Psoas muscle (tissue), 7 donors: ENCODE measurements at regions not wholly inside any gene's neighbourhood (a gene's known extent, or its start where the extent isn't known, plus 50 kb on each side); places are given as distances from the start of the nearest gene placed in this dataset.

Experiments
- ATAC-seq, 4 donors: fragments of 200-7000 bp; cut with Tn5 transposase; one replicate each; pipeline ENCODE4 v1.9.1; 2020; ENCODE audit warnings: moderate library complexity in 3 of 4, mild to moderate bottlenecking in 2 of 4
- DNase-seq, 2 donors: peaks; one replicate each; pipeline ENCODE4 v3.0.0-alpha.2; 2020
- H3K27ac ChIP-seq: fragments of 200-600 bp; one replicate; pipeline ENCODE4 v1.8.0; 2022
- H3K27me3 ChIP-seq, 3 donors: fragments of 200-600 bp in 1 of 3; one replicate each; pipeline versions ENCODE4 v1.6.1 to v1.8.0; 2013 to 2022; ENCODE audit warnings: low read length in 2 of 3, mild to moderate bottlenecking in 2 of 3, moderate library complexity in 1 of 3; ENCODE audit not compliant: insufficient read depth in 3 of 3
- H3K36me3 ChIP-seq, 2 donors: fragments of 200-600 bp in 1 of 2; one replicate each; pipeline versions ENCODE4 v1.6.1 to v1.8.0; 2013 to 2022; ENCODE audit warnings: low read depth in 1 of 2, mild to moderate bottlenecking in 1 of 2, moderate library complexity in 1 of 2; ENCODE audit not compliant: insufficient read depth in 1 of 2
- H3K4me1 ChIP-seq: fragments of 200-600 bp; one replicate; pipeline ENCODE4 v1.8.0; 2022
- H3K4me3 ChIP-seq: fragments of 200-600 bp; one replicate; pipeline ENCODE4 v1.8.0; 2022; ENCODE audit warnings: mild to moderate bottlenecking
- H3K9me3 ChIP-seq: fragments of 200-600 bp; one replicate; pipeline ENCODE4 v1.8.0; 2022
- WGBS, 3 donors: extraction: QIAGEN DNeasy Blood & Tissue Kit; methylation state at CpG; one replicate each; pipeline versions ENCODE4 v1.1.6 to v1.1.7; 2013; 5-methylcytosine and 5-hydroxymethylcytosine counted together
- intact Hi-C, 2 donors: fragments of 100-400 bp; cut with DNase I; formaldehyde crosslinking; loops; one replicate each; pipeline versions ENCODE4 v1.11.0 to v1.14.2; 2022
- TF ChIP-seq, protein P1 (sequence below): fragments of 200-600 bp; IDR thresholded peaks from one replicate; pipeline ENCODE4 v1.8.0; 2022; ENCODE audit warnings: antibody characterized with exemption
- donor health status: healthy with polysubstance abuse.
- donor health status: DM: no; HTN: no; CAD: no; lungs with moderate emphysema.
- donor health status: Bipolar disorder and iron deficiency.
- donor health status: healthy.
- donor health status: DM: yes; HTN: yes; CAD: no.
- donor health status: DM: no; HTN: no; CAD: no.
- donor health status: DM: yes; HTN: yes; CAD: no.

DNA sequence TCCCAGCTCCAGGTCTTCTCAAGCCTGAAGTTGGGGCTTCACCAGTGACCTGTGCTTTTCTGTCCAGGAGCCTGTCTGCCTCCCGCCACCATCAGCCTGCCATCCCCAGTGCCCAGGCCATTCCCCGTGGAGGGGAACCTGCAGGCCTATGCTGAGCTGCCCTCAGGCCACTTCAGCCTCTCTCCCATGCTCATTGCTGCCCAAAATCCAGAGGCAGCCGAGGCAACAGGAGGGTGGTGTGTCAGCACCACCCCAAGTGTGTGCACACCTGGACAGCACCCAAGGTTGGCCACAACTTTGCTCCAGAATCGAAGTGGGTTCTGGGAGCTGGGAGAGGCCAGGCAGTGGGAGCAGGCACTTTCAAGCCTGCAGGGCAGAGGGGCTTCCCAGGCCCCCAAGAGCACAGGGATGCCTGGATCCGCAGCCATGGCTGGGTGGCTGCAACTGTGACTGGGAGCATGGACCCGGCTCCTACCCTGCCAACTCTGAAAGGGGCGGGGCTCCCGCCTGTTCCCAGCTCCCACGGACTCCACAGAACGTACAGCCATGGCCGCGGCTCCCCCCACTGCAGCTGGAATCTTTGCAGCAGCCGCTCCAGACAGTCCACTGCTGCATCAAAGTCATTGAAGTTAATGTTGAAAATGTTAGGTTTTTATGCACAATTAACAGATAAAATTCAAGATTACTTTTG is 1747.0 kb downstream of the OLFM4 start:
- intact Hi-C loops = no loop called here
- ATAC-seq = no peak
- peaks cover 9% of the 10 kb centered on the region for H3K9me3 ChIP-seq
- peaks cover 0 to 3% (median 0%) of the 10 kb centered on the region in 3 donors for H3K27me3 ChIP-seq
- no peak overlapping the region for H3K27ac ChIP-seq
- H3K4me1 ChIP-seq = no peaks in the 10 kb centered on the region
- H3K36me3 ChIP-seq = no peaks in the 10 kb centered on the region
- TF ChIP-seq, protein P1, sequence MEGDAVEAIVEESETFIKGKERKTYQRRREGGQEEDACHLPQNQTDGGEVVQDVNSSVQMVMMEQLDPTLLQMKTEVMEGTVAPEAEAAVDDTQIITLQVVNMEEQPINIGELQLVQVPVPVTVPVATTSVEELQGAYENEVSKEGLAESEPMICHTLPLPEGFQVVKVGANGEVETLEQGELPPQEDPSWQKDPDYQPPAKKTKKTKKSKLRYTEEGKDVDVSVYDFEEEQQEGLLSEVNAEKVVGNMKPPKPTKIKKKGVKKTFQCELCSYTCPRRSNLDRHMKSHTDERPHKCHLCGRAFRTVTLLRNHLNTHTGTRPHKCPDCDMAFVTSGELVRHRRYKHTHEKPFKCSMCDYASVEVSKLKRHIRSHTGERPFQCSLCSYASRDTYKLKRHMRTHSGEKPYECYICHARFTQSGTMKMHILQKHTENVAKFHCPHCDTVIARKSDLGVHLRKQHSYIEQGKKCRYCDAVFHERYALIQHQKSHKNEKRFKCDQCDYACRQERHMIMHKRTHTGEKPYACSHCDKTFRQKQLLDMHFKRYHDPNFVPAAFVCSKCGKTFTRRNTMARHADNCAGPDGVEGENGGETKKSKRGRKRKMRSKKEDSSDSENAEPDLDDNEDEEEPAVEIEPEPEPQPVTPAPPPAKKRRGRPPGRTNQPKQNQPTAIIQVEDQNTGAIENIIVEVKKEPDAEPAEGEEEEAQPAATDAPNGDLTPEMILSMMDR = no peak
- WGBS, 3 donors = 80 to 85% (median 81%) methylated on average over 13 of the region's 13 CpGs
- no peak overlapping the region for H3K4me3 ChIP-seq
- peak in 1 of 2 donors; percentile 28 for DNase-seq

DNA sequence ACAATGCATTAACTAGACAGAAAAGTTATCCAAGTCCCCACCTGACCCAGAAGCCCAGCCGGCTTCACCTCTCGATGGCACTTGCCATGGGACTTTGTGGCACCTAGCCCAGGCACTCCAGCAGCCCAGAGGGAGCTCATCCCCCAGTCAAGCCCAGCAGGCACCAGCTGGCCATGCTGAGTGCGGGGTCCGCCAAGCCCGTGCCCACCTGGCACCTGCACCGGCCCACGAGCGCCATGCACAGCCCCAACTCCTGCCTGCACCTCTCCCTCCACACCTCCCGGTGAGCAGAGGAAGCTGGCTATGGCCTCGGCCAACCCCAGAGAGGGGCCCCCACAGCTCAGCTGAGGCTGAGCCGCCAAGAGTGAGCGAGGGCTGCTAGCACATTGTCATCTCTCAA is 1759.1 kb downstream of the OLFM4 start:
- Histone ChIP-seq H3K4me1 (no peaks in the 10 kb centered on the region), H3K9me3 (no peaks in the 10 kb centered on the region), H3K36me3 (no peaks in the 10 kb centered on the region), H3K27ac (no peak overlapping the region), H3K4me3 (no peak overlapping the region), H3K27me3 (no peaks in the 10 kb centered on the region)
- DNase-seq (no peak), ATAC-seq (no peak)
- intact Hi-C loops = no loop called here
- 85 to 91% (median 89%) methylated on average over 12 of the region's 12 CpGs for WGBS, 3 donors
- TF ChIP-seq, protein P1 = no peak

DNA sequence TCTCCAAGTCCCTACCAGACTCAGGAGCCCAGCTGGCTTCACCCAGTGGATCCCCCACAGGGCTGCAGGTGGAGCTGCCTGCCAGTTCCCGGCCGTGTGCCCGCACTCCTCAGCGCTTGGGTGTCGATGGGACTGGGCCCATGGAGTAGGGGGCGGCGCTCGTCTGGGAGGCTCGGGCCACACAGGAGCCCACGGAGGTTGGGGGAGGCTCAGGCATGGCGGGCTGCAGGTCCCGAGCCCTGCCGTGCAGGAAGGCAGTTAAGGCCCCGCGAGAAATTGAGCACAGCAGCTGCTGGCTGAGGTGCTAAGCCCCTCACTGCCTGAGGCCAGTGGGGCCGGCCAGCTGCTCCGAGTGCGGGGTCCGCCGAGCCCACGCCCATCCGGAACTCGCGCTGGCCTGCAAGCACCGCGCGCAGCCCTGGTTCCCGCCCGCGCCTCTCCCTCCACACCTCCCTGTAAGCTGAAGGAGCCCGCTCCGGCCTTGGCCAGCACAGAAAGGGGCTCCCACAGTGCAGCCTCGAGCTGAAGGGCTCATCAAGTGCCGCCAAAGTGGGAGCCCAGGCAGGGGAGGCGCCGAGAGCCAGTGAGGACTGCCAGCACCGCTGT is 1771.1 kb downstream of the OLFM4 start:
- no peaks in the 10 kb centered on the region for H3K27me3 ChIP-seq
- no peak overlapping the region for H3K27ac ChIP-seq
- H3K9me3 ChIP-seq = no peaks in the 10 kb centered on the region
- H3K36me3 ChIP-seq = no peaks in the 10 kb centered on the region
- peak in 1 of 2 donors; percentile 12 for DNase-seq
- H3K4me3 ChIP-seq = no peak overlapping the region
- no peaks in the 10 kb centered on the region for H3K4me1 ChIP-seq
- ATAC-seq = no peak
- intact Hi-C loops = no loop called here
- WGBS, 3 donors = 89 to 95% (median 91%) methylated on average over 31 to 37 of the region's 37 CpGs
- TF ChIP-seq, protein P1 = no peak

DNA sequence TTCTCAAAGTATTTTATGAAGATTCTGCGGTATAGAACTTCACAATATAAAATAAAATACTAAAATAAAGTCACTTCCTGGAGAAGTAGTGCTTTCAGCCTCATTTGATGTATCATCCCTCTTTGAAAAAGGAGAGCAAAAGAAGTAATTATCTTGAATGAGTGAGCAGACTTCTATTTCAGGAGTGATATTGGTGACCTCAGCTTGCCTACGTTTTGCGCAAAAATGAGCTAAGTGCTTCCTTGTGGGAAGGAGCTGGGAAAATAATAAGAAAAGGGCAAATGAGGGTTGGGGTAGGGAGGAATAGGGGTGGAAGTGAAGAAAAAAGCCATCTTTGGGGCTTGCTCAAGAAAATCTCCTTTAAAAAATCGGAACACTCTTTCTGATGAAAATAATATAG is 1773.6 kb downstream of the OLFM4 start:
- no peak for ATAC-seq
- H3K4me3 ChIP-seq = no peak overlapping the region
- H3K27ac ChIP-seq = no peak overlapping the region
- TF ChIP-seq, protein P1 = no peak
- intact Hi-C loops = no loop called here
- H3K9me3 ChIP-seq = no peaks in the 10 kb centered on the region
- H3K27me3 ChIP-seq = no peaks in the 10 kb centered on the region
- WGBS, 3 donors = 82 to 86% (median 86%) methylated on average over 4 of the region's 4 CpGs
- no peak for DNase-seq
- no peaks in the 10 kb centered on the region for H3K36me3 ChIP-seq
- no peaks in the 10 kb centered on the region for H3K4me1 ChIP-seq
